HEK293 (cell line): ENCODE measurements at regions not wholly inside any gene's neighbourhood (a gene's known extent, or its start where the extent isn't known, plus 50 kb on each side); places are given as distances from the start of the nearest gene placed in this dataset.

Experiments
- BCL11A ChIP-seq: fragments of 450-650 bp; formaldehyde crosslinking; IDR thresholded peaks from 2 replicates; pipeline ENCODE4 v1.5.1; 2016; ENCODE audit warnings: low read depth, missing biosample characterization, missing genetic modification characterization
- KLF10 ChIP-seq: fragments of 450-650 bp; IDR thresholded peaks from 2 replicates; pipeline ENCODE4 v1.5.1; 2018; ENCODE audit warnings: missing biosample characterization, mild to moderate bottlenecking, missing genetic modification characterization
- TCF7L2 ChIP-seq: IDR thresholded peaks from 2 replicates; pipeline ENCODE4 v1.6.1; 2011; ENCODE audit warnings: low read depth, mild to moderate bottlenecking, inconsistent platforms, low read length, moderate library complexity, borderline replicate concordance
- WT1 ChIP-seq: fragments of 450-650 bp; formaldehyde crosslinking; IDR thresholded peaks from 2 replicates; pipeline ENCODE4 v1.5.1; 2016; ENCODE audit warnings: missing biosample characterization, missing genetic modification characterization
- YY1 ChIP-seq: fragments of 450-650 bp; formaldehyde crosslinking; IDR thresholded peaks from 2 replicates; pipeline ENCODE4 v1.5.1; 2018; ENCODE audit warnings: missing biosample characterization, missing genetic modification characterization
- ZBTB1 ChIP-seq: fragments of 450-650 bp; formaldehyde crosslinking; IDR thresholded peaks from 2 replicates; pipeline ENCODE4 v1.5.1; 2016; ENCODE audit warnings: missing biosample characterization, missing genetic modification characterization
- ZBTB21 ChIP-seq: fragments of 450-650 bp; formaldehyde crosslinking; IDR thresholded peaks from 2 replicates; pipeline ENCODE4 v1.5.1; 2017; ENCODE audit warnings: missing biosample characterization, missing genetic modification characterization
- ZNF114 ChIP-seq: fragments of 450-650 bp; formaldehyde crosslinking; IDR thresholded peaks from 2 replicates; pipeline ENCODE4 v1.5.0; 2017; ENCODE audit warnings: missing biosample characterization, missing genetic modification characterization
- ZNF121 ChIP-seq: fragments of 450-650 bp; formaldehyde crosslinking; IDR thresholded peaks from 2 replicates; pipeline ENCODE4 v1.5.1; 2016; ENCODE audit warnings: missing biosample characterization, missing genetic modification characterization
- ZNF184 ChIP-seq: fragments of 450-650 bp; IDR thresholded peaks from 2 replicates; pipeline ENCODE4 v1.5.1; 2018; ENCODE audit warnings: missing biosample characterization, mild to moderate bottlenecking, missing genetic modification characterization
- ZNF548 ChIP-seq: fragments of 450-650 bp; formaldehyde crosslinking; IDR thresholded peaks from 2 replicates; pipeline ENCODE4 v1.5.1; 2016; ENCODE audit warnings: missing biosample characterization, missing genetic modification characterization
- ZNF560 ChIP-seq: fragments of 450-650 bp; formaldehyde crosslinking; IDR thresholded peaks from 2 replicates; pipeline ENCODE4 v1.5.1; 2017; ENCODE audit warnings: missing biosample characterization, missing genetic modification characterization, borderline replicate concordance
- ZSCAN30 ChIP-seq: fragments of 450-650 bp; IDR thresholded peaks from 2 replicates; pipeline ENCODE4 v1.5.1; 2018; ENCODE audit warnings: missing biosample characterization, mild to moderate bottlenecking, missing genetic modification characterization, moderate library complexity
- TF ChIP-seq, protein P1 (sequence below): fragments of 450-650 bp; formaldehyde crosslinking; IDR thresholded peaks from 2 replicates; pipeline ENCODE4 v1.5.1; 2016; ENCODE audit warnings: missing biosample characterization, missing genetic modification characterization

- TF ChIP-seq ZNF114 (tag by site-specific recombination) (no peak), ZSCAN30 (tag by site-specific recombination) (no peak), BCL11A (tag by site-specific recombination) (no peak), WT1 (tag by site-specific recombination) (no peak), ZBTB1 (tag by site-specific recombination) (no peak), YY1 (tag by site-specific recombination) (no peak), ZNF121 (tag by site-specific recombination) (no peak), TCF7L2 (no peak), ZNF560 (tag by site-specific recombination) (no peak), ZNF184 (tag by site-specific recombination) (no peak), KLF10 (no peak), ZBTB21 (tag by site-specific recombination) (no peak), ZNF548 (tag by site-specific recombination) (no peak)
- TF ChIP-seq, protein P1, sequence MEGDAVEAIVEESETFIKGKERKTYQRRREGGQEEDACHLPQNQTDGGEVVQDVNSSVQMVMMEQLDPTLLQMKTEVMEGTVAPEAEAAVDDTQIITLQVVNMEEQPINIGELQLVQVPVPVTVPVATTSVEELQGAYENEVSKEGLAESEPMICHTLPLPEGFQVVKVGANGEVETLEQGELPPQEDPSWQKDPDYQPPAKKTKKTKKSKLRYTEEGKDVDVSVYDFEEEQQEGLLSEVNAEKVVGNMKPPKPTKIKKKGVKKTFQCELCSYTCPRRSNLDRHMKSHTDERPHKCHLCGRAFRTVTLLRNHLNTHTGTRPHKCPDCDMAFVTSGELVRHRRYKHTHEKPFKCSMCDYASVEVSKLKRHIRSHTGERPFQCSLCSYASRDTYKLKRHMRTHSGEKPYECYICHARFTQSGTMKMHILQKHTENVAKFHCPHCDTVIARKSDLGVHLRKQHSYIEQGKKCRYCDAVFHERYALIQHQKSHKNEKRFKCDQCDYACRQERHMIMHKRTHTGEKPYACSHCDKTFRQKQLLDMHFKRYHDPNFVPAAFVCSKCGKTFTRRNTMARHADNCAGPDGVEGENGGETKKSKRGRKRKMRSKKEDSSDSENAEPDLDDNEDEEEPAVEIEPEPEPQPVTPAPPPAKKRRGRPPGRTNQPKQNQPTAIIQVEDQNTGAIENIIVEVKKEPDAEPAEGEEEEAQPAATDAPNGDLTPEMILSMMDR (tag by site-specific recombination), result no peak
These were observed 170.8 kb downstream of the RTP5 start for GRCh38 chr2:242040303-242040655.
